K562 (cell line): ENCODE measurements at regions not wholly inside any gene's neighbourhood (a gene's known extent, or its start where the extent isn't known, plus 50 kb on each side); places are given as distances from the start of the nearest gene placed in this dataset.

Source experiments
- ATF2 ChIP-seq: sonication (generic); formaldehyde crosslinking; IDR thresholded peaks from 2 replicates; pipeline ENCODE4 v1.8.1; 2022; ENCODE audit warnings: missing genetic modification reagents
- CHD1 ChIP-seq: fragments of 200-600 bp; sonication (generic); IDR thresholded peaks from one replicate; pipeline ENCODE4 v1.6.1; 2012; ENCODE audit warnings: mild to moderate bottlenecking, moderate library complexity, low read length, inconsistent platforms
- HDAC2 ChIP-seq: fragments of 450-650 bp; IDR thresholded peaks from 2 replicates; pipeline ENCODE4 v1.6.1; 2016; ENCODE audit warnings: mild to moderate bottlenecking
- MCM2 ChIP-seq: fragments of 450-650 bp; IDR thresholded peaks from 2 replicates; pipeline ENCODE4 v1.6.1; 2017; ENCODE audit warnings: low read depth, mild to moderate bottlenecking
- NCOR1 ChIP-seq: fragments of 450-650 bp; IDR thresholded peaks from 2 replicates; pipeline ENCODE4 v1.6.1; 2016; ENCODE audit warnings: mild to moderate bottlenecking, moderate library complexity
- XRCC4 ChIP-seq: IDR thresholded peaks from one replicate; pipeline ENCODE4 v1.6.1; 2011; ENCODE audit not compliant: insufficient read depth, insufficient read length; ENCODE audit errors: extremely low read depth
- XRCC5 ChIP-seq: fragments of 200-400 bp; formaldehyde crosslinking; IDR thresholded peaks from 2 replicates; pipeline ENCODE4 v1.6.1; 2017; ENCODE audit warnings: low read depth, mild to moderate bottlenecking, low read length
- YBX1 ChIP-seq: fragments of 450-650 bp; IDR thresholded peaks from 2 replicates; pipeline ENCODE4 v1.7.1; 2016; ENCODE audit warnings: mild to moderate bottlenecking
- ZC3H4 ChIP-seq: sonication (generic); formaldehyde crosslinking; IDR thresholded peaks from 2 replicates; pipeline ENCODE4 v1.9.0; 2021; ENCODE audit warnings: missing genetic modification reagents, borderline replicate concordance
- ZFP36 ChIP-seq: fragments of 150-350 bp; IDR thresholded peaks from 2 replicates; pipeline ENCODE4 v1.6.1; 2018; ENCODE audit warnings: low read length, low read depth; ENCODE audit not compliant: partially characterized antibody
- ZNF140 ChIP-seq: fragments of 250-450 bp; sonication (Bioruptor Pico); IDR thresholded peaks from 2 replicates; pipeline ENCODE4 v1.8.0; 2021; ENCODE audit warnings: moderate library complexity, mild to moderate bottlenecking, inconsistent platforms
- ZNF263 ChIP-seq: sonication (generic); formaldehyde crosslinking; IDR thresholded peaks from 2 replicates; pipeline ENCODE4 v1.8.0; 2022; ENCODE audit warnings: mild to moderate bottlenecking, missing genetic modification reagents, borderline replicate concordance
- ZNF551 ChIP-seq: fragments of 250-450 bp; sonication (Bioruptor Pico); IDR thresholded peaks from 2 replicates; pipeline ENCODE4 v1.5.0; 2021; ENCODE audit warnings: mild to moderate bottlenecking, moderate library complexity
- TF ChIP-seq, protein P1 (sequence below): fragments of 200-800 bp; sonication (Bioruptor generic); IDR thresholded peaks from 2 replicates; pipeline ENCODE4 v1.6.1; 2016; ENCODE audit warnings: missing genetic modification characterization, missing compliant biosample characterization
- TF ChIP-seq, protein P2 (sequence below): fragments of 200-800 bp; sonication (Bioruptor generic); IDR thresholded peaks from 2 replicates; pipeline ENCODE4 v1.6.1; 2017; ENCODE audit warnings: missing genetic modification characterization, missing compliant biosample characterization
- TF ChIP-seq, protein P3 (sequence below), 2 experiments: fragments of 450-650 bp; IDR thresholded peaks; 2 replicates each; pipeline ENCODE4 v1.6.1; 2018; ENCODE audit warnings: mild to moderate bottlenecking in 2 of 2, low read depth in 1 of 2; ENCODE audit not compliant: partially characterized antibody in 2 of 2

DNA sequence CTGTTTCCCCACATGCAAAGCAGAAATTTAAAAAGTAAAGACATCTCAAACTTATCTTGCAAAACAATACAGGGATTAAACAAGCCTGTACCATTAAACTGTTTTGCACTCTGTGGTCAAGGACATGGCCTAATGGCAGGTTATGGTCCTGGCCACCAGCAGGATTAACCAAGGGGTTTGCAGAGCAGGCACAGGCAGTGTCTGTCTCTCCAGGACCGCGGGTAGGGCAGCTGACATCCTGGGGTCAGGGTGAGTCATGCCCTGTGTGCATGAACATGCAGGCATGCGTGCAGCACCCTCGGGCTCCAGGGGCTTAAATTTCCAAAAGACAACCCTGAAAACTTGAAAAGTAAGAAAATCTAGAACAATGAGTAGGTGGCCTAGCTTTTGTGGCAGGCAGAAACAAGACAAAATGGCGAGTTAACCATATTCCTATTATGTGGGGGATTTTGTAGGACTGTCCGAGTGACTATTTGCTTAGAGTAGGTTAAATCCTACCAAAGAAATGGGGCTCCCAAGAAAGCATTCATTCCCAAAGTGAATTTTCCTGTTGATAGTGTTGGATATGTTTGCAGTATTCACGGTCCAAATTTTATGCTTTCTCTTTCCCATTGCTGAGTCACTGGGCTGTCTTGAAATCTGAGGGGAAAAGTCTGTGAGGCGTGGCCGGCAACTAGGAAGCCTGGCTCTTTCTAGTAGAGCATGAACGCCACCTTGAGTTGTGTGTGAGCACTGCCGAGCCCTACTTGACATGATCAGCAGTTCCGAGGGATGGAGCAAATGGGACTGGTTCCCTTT is 158.4 kb upstream of the FAM20A start (continued):
- TF ChIP-seq, protein P1, sequence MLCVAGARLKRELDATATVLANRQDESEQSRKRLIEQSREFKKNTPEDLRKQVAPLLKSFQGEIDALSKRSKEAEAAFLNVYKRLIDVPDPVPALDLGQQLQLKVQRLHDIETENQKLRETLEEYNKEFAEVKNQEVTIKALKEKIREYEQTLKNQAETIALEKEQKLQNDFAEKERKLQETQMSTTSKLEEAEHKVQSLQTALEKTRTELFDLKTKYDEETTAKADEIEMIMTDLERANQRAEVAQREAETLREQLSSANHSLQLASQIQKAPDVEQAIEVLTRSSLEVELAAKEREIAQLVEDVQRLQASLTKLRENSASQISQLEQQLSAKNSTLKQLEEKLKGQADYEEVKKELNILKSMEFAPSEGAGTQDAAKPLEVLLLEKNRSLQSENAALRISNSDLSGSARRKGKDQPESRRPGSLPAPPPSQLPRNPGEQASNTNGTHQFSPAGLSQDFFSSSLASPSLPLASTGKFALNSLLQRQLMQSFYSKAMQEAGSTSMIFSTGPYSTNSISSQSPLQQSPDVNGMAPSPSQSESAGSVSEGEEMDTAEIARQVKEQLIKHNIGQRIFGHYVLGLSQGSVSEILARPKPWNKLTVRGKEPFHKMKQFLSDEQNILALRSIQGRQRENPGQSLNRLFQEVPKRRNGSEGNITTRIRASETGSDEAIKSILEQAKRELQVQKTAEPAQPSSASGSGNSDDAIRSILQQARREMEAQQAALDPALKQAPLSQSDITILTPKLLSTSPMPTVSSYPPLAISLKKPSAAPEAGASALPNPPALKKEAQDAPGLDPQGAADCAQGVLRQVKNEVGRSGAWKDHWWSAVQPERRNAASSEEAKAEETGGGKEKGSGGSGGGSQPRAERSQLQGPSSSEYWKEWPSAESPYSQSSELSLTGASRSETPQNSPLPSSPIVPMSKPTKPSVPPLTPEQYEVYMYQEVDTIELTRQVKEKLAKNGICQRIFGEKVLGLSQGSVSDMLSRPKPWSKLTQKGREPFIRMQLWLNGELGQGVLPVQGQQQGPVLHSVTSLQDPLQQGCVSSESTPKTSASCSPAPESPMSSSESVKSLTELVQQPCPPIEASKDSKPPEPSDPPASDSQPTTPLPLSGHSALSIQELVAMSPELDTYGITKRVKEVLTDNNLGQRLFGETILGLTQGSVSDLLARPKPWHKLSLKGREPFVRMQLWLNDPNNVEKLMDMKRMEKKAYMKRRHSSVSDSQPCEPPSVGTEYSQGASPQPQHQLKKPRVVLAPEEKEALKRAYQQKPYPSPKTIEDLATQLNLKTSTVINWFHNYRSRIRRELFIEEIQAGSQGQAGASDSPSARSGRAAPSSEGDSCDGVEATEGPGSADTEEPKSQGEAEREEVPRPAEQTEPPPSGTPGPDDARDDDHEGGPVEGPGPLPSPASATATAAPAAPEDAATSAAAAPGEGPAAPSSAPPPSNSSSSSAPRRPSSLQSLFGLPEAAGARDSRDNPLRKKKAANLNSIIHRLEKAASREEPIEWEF (CRISPR knock-in tag), result no peak
- TF ChIP-seq, protein P2, sequence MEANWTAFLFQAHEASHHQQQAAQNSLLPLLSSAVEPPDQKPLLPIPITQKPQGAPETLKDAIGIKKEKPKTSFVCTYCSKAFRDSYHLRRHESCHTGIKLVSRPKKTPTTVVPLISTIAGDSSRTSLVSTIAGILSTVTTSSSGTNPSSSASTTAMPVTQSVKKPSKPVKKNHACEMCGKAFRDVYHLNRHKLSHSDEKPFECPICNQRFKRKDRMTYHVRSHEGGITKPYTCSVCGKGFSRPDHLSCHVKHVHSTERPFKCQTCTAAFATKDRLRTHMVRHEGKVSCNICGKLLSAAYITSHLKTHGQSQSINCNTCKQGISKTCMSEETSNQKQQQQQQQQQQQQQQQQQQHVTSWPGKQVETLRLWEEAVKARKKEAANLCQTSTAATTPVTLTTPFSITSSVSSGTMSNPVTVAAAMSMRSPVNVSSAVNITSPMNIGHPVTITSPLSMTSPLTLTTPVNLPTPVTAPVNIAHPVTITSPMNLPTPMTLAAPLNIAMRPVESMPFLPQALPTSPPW, result peak; percentile 46; the same call in 1 of the 2 replicates
- TF ChIP-seq XRCC5, result no peak
- TF ChIP-seq, protein P3, sequence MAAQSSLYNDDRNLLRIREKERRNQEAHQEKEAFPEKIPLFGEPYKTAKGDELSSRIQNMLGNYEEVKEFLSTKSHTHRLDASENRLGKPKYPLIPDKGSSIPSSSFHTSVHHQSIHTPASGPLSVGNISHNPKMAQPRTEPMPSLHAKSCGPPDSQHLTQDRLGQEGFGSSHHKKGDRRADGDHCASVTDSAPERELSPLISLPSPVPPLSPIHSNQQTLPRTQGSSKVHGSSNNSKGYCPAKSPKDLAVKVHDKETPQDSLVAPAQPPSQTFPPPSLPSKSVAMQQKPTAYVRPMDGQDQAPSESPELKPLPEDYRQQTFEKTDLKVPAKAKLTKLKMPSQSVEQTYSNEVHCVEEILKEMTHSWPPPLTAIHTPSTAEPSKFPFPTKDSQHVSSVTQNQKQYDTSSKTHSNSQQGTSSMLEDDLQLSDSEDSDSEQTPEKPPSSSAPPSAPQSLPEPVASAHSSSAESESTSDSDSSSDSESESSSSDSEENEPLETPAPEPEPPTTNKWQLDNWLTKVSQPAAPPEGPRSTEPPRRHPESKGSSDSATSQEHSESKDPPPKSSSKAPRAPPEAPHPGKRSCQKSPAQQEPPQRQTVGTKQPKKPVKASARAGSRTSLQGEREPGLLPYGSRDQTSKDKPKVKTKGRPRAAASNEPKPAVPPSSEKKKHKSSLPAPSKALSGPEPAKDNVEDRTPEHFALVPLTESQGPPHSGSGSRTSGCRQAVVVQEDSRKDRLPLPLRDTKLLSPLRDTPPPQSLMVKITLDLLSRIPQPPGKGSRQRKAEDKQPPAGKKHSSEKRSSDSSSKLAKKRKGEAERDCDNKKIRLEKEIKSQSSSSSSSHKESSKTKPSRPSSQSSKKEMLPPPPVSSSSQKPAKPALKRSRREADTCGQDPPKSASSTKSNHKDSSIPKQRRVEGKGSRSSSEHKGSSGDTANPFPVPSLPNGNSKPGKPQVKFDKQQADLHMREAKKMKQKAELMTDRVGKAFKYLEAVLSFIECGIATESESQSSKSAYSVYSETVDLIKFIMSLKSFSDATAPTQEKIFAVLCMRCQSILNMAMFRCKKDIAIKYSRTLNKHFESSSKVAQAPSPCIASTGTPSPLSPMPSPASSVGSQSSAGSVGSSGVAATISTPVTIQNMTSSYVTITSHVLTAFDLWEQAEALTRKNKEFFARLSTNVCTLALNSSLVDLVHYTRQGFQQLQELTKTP (IDR thresholded peaks at IDR 0.05; ENCODE audit: low read depth in 1 of 2, partially characterized antibody in 2 of 2), result peak in 1 of 2 experiments; percentile 44
- TF ChIP-seq HDAC2, result peak; percentile 58; the same call in 1 of the 2 replicates
- TF ChIP-seq ZNF263 (CRISPR knock-in tag), result no peak
- no peak for TF ChIP-seq ZNF551
- no peak for TF ChIP-seq CHD1
- no peak for TF ChIP-seq ZC3H4 (CRISPR knock-in tag)
- TF ChIP-seq YBX1, result no peak
- TF ChIP-seq ZNF140, result no peak
- TF ChIP-seq ATF2 (CRISPR knock-in tag), result no peak
- no peak for TF ChIP-seq MCM2
- no peak for TF ChIP-seq ZFP36
- no peak for TF ChIP-seq NCOR1
- no peak for TF ChIP-seq XRCC4
